ENCODE measurements at regions not wholly inside any gene's neighbourhood (a gene's known extent, or its start where the extent isn't known, plus 50 kb on each side); places are given as distances from the start of the nearest gene placed in this dataset.
"Not testable (repeated sequence)": the region's sequence is repeated elsewhere in the genome, so short reads cannot be mapped to it uniquely, and the experiment has no call there.

DNA sequence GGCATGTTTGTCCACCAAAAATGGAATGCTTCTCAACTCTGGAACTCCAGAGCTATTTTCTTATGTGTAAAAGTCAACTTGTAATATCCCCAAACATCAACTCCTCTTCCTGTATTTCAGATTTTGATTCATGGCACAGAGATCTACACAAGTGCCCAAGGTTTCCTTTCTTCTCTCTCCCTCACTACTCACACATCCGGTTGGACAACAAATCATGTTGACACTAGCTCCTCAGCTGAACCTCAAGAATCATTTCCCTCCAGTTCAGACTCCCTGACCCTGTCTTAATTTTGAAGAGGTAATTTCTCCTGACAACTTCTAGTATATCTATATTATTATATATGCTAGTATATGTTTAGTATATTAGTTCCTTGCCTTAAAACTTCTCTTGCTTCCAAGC, 485.4 kb upstream of the CCDC196 start:
- H3K4me3 ChIP-seq (ENCODE audit: insufficient read depth, low read depth, low read length), result no peak overlapping the region
- DNase-seq, result no peak
- no peaks in the 10 kb centered on the region for H3K36me3 ChIP-seq (replicated peaks; ENCODE audit: control insufficient read depth, insufficient read depth, low read length)
- H3K27me3 ChIP-seq (ENCODE audit: control insufficient read depth, insufficient read depth, low read length), result no peaks in the 10 kb centered on the region

DNA sequence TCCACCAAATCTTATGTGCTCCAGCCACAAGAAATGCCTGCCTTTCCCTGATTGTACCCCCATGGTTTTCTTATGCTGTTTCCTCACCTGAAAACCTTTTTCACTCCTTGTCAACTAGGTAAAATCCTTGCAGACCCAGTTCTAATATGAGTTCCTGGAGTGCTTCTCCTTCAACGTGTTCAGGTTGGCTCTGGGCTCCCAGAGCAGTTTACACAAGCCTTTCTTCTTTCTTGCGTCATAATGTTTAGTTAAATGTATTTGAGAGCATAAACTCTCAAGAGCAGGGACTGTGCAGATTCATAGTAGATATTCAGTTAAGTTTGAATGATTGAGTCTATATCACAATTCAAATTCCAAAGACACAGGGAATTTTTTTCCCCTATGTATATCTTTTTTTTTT, 484.8 kb upstream of the CCDC196 start:
- Histone ChIP-seq H3K4me3 (ENCODE audit: insufficient read depth, low read depth, low read length) (no peak overlapping the region), H3K27me3 (ENCODE audit: control insufficient read depth, insufficient read depth, low read length) (no peaks in the 10 kb centered on the region), H3K36me3 (replicated peaks; ENCODE audit: control insufficient read depth, insufficient read depth, low read length) (no peaks in the 10 kb centered on the region)
- DNase-seq, result no peak

DNA sequence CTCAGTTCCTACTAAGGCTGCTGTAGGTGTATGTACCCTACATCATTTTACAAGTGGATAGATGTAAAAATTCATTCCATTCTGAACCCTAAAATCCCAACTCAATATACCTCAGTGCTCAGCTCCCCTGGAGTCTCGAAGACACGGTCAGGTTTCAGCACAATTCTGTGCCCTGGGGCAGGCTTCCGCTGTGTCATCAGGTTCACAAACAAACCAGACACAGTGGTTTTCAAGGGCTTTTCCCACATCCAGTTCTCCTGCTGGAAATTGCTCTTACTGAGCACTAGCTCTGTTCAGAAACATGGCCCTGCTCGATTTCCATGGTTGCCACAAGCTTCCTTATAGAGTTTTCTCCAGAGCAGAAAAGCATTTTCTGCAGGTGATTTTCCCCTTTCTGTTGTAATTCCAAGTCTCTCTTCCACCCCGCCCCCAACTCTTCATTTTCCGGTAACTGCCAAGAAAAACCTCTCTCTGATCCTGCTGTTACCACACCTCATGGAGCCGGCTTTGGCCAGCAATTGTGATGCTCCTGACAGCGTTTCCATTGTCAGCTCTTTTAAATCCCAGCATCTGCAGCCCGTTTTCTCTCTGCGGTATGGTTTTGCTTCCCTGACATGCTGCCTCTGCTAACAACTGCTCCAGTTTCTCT, 483.0 kb upstream of the CCDC196 start:
- Histone ChIP-seq H3K4me3 (ENCODE audit: insufficient read depth, low read depth, low read length) (no peak overlapping the region), H3K36me3 (replicated peaks; ENCODE audit: control insufficient read depth, insufficient read depth, low read length) (no peaks in the 10 kb centered on the region), H3K27me3 (ENCODE audit: control insufficient read depth, insufficient read depth, low read length) (no peaks in the 10 kb centered on the region)
- DNase-seq, result peak; percentile 29

DNA sequence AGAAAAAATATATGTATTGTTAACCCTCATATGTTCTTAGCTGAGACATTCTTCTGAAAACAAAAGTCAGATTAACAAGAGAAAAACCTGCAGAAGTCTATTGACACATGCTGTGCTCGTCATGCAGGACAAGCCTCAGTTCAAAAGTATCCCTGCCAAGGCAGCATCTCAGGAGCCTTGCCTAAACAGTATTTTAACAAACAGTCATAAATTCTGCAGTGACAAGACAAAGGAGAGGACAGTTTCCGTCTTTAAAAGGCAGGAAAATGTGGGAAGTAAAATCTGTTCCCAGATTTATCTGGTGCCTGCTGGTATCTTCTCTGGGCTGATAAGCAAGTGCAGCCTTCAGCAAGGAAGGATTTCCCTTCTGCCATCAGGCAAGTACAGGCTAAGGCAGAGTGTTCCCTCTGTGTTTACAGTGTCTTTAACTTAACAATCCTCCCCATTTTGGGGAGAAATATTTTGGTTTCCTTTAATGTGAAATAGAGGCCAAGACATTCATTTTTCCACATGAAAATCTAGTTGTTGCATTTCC, 480.2 kb upstream of the CCDC196 start:
- no peaks in the 10 kb centered on the region for H3K36me3 ChIP-seq (replicated peaks; ENCODE audit: control insufficient read depth, insufficient read depth, low read length)
- no peak for DNase-seq
- H3K4me3 ChIP-seq (ENCODE audit: insufficient read depth, low read depth, low read length), result no peak overlapping the region

DNA sequence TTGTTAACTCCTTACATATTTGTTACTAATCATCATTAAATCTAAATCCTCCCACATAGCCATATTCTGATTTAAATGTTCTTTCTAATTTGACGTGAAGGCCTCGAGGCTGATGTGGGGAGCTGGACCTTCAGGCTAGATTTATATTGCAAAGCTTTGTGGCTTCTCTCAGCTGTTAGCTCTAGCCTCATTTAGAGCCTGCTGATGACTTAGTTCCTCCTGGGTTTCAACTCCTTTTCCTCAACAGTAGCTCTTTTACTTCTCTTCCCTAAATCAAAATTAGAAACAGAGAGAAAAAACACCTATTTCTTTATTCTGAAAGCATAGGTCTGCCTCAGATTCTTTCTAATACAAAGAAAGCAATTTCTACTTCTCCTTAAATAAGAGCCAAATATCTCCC, 477.5 kb upstream of the CCDC196 start:
- Histone ChIP-seq H3K36me3 (replicated peaks; ENCODE audit: control insufficient read depth, insufficient read depth, low read length) (no peaks in the 10 kb centered on the region), H3K4me3 (ENCODE audit: insufficient read depth, low read depth, low read length) (no peak overlapping the region), H3K27me3 (ENCODE audit: control insufficient read depth, insufficient read depth, low read length) (no peaks in the 10 kb centered on the region)
- DNase-seq, result no peak

More for the DNA sequence above, 480.2 kb upstream of the CCDC196 start:
- no peaks in the 10 kb centered on the region for H3K27me3 ChIP-seq (ENCODE audit: control insufficient read depth, insufficient read depth, low read length)

DNA sequence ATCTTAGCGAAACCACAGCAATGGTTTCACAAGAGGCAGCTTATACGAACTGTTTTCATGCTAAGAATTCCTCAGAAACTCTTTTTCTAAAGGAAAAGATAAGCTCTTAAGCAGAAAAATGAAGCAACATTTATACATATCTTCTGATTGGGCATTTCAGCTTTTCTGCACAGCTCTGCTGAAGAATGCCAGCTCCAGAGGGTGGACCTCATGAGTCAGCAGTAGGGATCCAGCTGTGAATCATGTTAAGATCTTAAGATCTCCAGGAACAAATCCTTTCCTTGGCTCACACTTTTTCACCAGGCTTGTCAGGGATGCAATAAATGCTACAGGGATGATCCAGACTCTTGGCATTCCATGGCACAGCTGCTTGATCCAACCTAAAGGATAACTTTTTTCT, 477.1 kb upstream of the CCDC196 start:
- H3K27me3 ChIP-seq (ENCODE audit: control insufficient read depth, insufficient read depth, low read length), result no peaks in the 10 kb centered on the region
- H3K36me3 ChIP-seq (replicated peaks; ENCODE audit: control insufficient read depth, insufficient read depth, low read length), result no peaks in the 10 kb centered on the region
- no peak overlapping the region for H3K4me3 ChIP-seq (ENCODE audit: insufficient read depth, low read depth, low read length)
- DNase-seq, result peak; percentile 32

DNA sequence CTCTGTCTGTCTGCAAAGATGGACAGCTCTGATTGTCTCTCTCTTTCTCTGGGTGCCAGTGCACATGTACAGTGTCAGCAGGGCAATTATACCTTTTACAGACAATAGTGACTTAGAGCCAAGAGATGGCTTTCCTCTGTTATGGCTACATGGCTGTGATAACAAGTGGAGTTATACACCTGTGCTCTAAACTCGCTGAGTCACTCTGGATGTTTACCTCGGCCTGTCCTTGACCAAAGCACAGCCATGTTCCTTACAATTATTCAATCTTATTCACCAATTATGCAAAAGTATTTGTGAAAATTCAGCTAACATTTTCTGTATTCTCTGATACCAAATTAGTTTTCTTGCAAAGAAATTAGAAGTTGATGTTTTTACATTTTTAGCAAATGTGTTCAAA, 475.5 kb upstream of the CCDC196 start:
- Histone ChIP-seq H3K27me3 (ENCODE audit: control insufficient read depth, insufficient read depth, low read length) (no peaks in the 10 kb centered on the region), H3K36me3 (replicated peaks; ENCODE audit: control insufficient read depth, insufficient read depth, low read length) (no peaks in the 10 kb centered on the region)
- DNase-seq, result no peak

DNA sequence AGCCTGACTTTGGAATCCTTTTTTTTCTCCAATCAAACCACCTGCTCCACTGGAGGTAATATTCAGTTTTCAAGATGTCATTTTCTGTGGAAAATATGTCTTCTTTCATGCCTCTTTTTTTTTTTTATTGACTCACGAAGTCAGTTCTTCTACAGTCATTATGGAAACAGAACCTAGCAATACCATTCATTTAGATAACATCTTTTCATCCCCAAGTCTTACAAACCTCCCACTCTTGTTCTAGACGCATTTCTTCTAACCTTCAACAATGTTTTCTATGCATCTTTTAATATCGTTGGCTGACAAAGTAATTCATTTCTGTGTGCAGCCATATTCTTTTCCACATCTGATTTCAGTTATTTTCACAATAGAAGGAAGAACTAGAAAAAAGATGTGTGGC, 474.3 kb upstream of the CCDC196 start:
- H3K27me3 ChIP-seq (ENCODE audit: control insufficient read depth, insufficient read depth, low read length), result no peaks in the 10 kb centered on the region
- no peak overlapping the region for H3K4me3 ChIP-seq (ENCODE audit: insufficient read depth, low read depth, low read length)
- no peak for DNase-seq
- no peaks in the 10 kb centered on the region for H3K36me3 ChIP-seq (replicated peaks; ENCODE audit: control insufficient read depth, insufficient read depth, low read length)

More for the DNA sequence above, 475.5 kb upstream of the CCDC196 start:
- H3K4me3 ChIP-seq (ENCODE audit: insufficient read depth, low read depth, low read length), result no peak overlapping the region

DNA sequence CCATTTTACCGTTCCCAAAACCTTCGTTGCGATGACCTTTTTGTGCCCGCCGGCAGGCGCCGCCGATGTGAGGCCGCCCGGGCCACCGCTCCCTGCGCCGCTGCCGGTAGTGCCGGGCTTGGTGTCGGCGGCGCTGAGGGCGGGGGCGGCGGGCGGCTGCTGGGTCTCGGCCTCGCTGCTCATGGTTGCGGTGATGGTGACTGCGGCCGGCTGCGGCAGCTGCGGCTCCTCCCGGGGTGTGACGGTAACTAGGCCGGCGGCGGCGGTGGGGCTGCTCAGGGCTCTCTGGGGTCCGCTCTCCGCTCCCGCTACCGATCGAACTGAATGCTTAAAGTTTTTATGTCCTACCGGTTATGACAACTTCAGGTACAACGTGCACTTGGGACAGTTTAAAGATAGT, 472.6 kb upstream of the CCDC196 start:
- not testable (repeated sequence) for H3K27me3 ChIP-seq (ENCODE audit: control insufficient read depth, insufficient read depth, low read length); H3K4me3 ChIP-seq (ENCODE audit: insufficient read depth, low read depth, low read length); DNase-seq; H3K36me3 ChIP-seq (replicated peaks; ENCODE audit: control insufficient read depth, insufficient read depth, low read length)

DNA sequence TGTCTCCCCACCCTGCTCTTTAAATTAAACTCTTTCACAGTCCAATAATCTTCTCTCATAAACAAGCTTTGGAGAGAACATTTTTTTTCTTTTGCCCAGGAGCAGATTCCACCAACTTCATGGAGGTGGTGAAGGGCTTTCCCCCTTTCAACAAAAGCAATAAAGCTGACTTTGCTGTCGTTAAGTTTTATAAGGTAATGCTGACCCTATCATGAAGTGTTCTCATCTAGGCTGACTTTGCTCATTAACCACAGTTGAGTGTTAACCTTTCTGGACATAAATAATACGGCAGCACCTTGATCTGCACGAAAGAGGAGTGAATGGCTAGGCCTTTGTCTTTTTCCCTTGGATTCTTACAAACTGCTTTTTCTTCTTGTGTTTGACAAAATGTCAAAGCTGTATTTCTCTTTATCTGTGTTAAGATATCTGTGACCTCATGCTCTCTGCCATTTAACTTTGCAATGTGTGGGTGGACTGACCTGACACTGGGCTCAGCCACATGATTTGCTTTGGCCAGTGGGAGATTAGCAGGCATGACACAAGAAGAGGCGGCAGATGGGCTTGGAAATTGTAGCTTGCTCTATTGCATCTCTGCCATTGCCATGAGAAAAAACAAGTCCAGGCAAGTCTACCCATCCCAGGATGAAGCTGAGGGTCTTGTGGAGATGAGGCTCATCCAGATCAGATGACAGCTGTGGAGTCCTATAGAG, 470.9 kb upstream of the CCDC196 start:
- no peak for DNase-seq
- no peak overlapping the region for H3K4me3 ChIP-seq (ENCODE audit: insufficient read depth, low read depth, low read length)
- no peaks in the 10 kb centered on the region for H3K36me3 ChIP-seq (replicated peaks; ENCODE audit: control insufficient read depth, insufficient read depth, low read length)
- no peaks in the 10 kb centered on the region for H3K27me3 ChIP-seq (ENCODE audit: control insufficient read depth, insufficient read depth, low read length)

DNA sequence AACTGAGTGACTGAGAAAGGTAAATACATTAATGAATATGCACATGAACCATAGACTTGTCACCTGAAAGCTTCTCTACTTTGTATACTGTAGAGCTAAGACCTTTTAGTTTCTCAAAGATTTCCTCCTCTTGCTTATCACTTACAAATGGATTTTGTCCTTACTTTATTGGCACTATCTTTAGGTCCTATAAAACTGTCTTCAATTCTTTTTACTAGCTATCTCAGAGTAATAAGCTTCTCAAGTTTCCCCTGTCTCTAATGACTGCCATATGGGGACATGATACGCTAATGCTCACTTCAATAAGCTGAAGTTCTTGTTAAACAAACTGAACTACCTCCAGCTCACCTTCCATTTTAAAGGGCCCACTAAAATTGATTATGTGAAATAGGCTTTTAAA, 468.2 kb upstream of the CCDC196 start:
- Histone ChIP-seq H3K36me3 (replicated peaks; ENCODE audit: control insufficient read depth, insufficient read depth, low read length) (no peaks in the 10 kb centered on the region), H3K27me3 (ENCODE audit: control insufficient read depth, insufficient read depth, low read length) (no peaks in the 10 kb centered on the region), H3K4me3 (ENCODE audit: insufficient read depth, low read depth, low read length) (no peak overlapping the region)
- DNase-seq, result no peak

DNA sequence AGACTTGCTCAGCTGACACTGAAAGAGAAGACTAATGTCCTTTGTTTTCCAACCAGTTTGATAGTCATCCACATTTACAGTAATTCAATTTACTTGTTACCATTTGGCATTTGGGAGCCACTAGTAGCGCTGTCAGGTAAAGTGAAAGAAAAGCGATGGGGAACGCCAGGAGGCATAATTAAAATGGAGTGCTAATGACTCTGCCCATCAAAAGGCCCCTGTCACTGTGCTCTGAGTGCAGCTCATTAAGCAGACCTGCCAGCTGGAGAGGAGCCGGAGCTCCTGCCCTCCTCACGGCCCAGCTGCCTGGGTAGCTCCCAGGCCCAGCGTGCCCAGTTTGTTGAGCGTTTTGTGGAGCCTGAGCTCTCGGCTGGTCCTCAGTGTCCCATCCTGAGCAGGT, 463.6 kb upstream of the CCDC196 start:
- Histone ChIP-seq H3K4me3 (ENCODE audit: insufficient read depth, low read depth, low read length) (no peak overlapping the region), H3K27me3 (ENCODE audit: control insufficient read depth, insufficient read depth, low read length) (no peaks in the 10 kb centered on the region; the same call in 1 of the 2 replicates), H3K36me3 (replicated peaks; ENCODE audit: control insufficient read depth, insufficient read depth, low read length) (no peaks in the 10 kb centered on the region)
- DNase-seq, result no peak

DNA sequence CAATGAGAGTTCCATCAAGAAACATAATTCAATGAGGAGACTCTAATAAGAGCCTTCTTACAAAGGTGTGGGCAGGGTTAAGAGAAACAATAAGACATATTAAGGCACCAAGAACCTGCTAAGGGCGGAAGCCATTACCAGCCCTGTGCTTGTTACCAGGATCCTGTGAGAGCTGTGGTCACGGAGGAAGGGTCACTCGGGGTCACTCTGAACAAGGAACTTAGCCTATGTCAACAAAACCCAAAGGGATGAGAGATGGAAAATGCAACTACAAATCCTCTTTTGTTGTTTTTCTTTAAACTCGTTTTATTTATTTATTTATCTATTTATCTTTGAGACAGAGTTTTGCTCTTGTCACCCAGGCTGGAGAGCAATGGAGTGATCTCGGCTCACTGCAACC, 460.4 kb upstream of the CCDC196 start:
- no peak for DNase-seq
- no peak overlapping the region for H3K4me3 ChIP-seq (ENCODE audit: insufficient read depth, low read depth, low read length)
- no peaks in the 10 kb centered on the region; the same call in 1 of the 2 replicates for H3K27me3 ChIP-seq (ENCODE audit: control insufficient read depth, insufficient read depth, low read length)
- H3K36me3 ChIP-seq (replicated peaks; ENCODE audit: control insufficient read depth, insufficient read depth, low read length), result no peaks in the 10 kb centered on the region

DNA sequence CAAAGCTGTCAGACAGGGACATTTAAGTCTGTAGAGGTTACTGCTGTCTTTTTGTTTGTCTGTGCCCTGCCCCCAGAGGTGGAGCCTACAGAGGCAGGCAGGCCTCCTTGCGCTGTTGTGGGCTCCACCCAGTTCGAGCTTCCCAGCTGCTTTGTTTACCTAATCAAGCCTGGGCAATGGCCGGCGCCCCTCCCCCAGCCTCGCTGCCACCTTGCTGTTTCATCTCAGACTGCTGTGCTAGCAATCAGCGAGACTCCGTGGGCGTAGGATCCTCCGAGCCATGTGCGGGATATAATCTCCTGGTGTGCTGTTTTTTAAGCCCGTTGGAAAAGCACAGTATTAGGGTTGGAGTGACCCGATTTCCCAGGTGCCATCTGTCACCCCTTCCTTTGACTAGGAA, 454.2 kb upstream of the CCDC196 start:
- not testable (repeated sequence) for H3K36me3 ChIP-seq (replicated peaks; ENCODE audit: control insufficient read depth, insufficient read depth, low read length); H3K27me3 ChIP-seq (ENCODE audit: control insufficient read depth, insufficient read depth, low read length); DNase-seq; H3K4me3 ChIP-seq (ENCODE audit: insufficient read depth, low read depth, low read length)

DNA sequence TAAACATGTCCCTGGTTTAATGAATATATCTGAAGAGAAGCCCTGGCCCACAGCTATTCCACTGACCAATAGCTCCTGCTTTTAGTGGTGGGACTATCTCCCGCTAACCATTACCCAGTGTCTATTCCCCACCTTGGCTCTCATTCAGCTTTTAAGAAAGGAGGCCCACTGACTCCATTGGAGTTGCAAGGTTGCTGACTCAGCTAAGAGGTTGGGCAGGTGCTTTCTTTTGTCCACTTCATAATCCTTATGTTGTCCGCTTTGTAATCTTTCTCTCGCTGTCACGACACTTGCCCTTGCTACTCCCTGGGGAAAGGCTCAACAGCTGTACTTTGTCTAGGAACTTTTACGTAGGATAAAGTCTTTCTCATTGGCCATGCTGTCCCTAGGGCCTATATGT, 453.4 kb upstream of the CCDC196 start:
- no peak for DNase-seq
- Histone ChIP-seq H3K27me3 (ENCODE audit: control insufficient read depth, insufficient read depth, low read length) (no peaks in the 10 kb centered on the region), H3K4me3 (ENCODE audit: insufficient read depth, low read depth, low read length) (no peak overlapping the region), H3K36me3 (replicated peaks; ENCODE audit: control insufficient read depth, insufficient read depth, low read length) (no peaks in the 10 kb centered on the region)

Measured in H7 (cell line).